Mesodermal cell (in vitro differentiated cells): ENCODE measurements at regions not wholly inside any gene's neighbourhood (a gene's known extent, or its start where the extent isn't known, plus 50 kb on each side); places are given as distances from the start of the nearest gene placed in this dataset.
"Not testable (repeated sequence)": the region's sequence is repeated elsewhere in the genome, so short reads cannot be mapped to it uniquely, and the experiment has no call there.

Experiments used
- H3K27ac ChIP-seq: 2 replicates; pipeline ENCODE4 v1.7.0; 2013; ENCODE audit warnings: mild to moderate bottlenecking, low read depth, low read length, moderate library complexity; ENCODE audit not compliant: severe bottlenecking
- H3K36me3 ChIP-seq: 2 replicates; pipeline ENCODE4 v1.7.1; 2013; ENCODE audit warnings: mild to moderate bottlenecking, low read length, moderate library complexity; ENCODE audit not compliant: control insufficient read depth, insufficient read depth
- H3K4me1 ChIP-seq: one replicate; pipeline ENCODE4 v1.7.1; 2013; ENCODE audit warnings: mild to moderate bottlenecking, low read length; ENCODE audit not compliant: insufficient read depth, control insufficient read depth, poor library complexity, severe bottlenecking
- H3K4me3 ChIP-seq: 2 replicates; pipeline ENCODE4 v1.7.0; 2013; ENCODE audit warnings: low read length, control low read depth, mild to moderate bottlenecking; ENCODE audit not compliant: insufficient read depth, poor library complexity, severe bottlenecking; ENCODE audit errors: extremely low read depth
- H3K9me3 ChIP-seq: 2 replicates; pipeline ENCODE4 v1.7.1; 2013; ENCODE audit warnings: mild to moderate bottlenecking, low read length, moderate library complexity; ENCODE audit not compliant: control insufficient read depth
- WGBS, 2 experiments: methylation state at CpG; one replicate each; pipeline ENCODE4 v1.1.5; 2013; ENCODE audit warnings: missing lambda C conversion rate in 2 of 2; ENCODE audit not compliant: insufficient coverage in 2 of 2; 5-methylcytosine and 5-hydroxymethylcytosine counted together

- WGBS, 2 experiments, result 71% methylated on average over 1 of the region's 3 CpGs; no CpG with 5 or more reads in 1 of the 2 experiments
Measured at GRCh38 chrX:2559124-2559523, 58.3 kb upstream of the DHRSX start.

GRCh38 chrX:2554891-2555290, 54.1 kb upstream of the DHRSX start:
- no CpG with 5 or more reads among the region's 1 CpG for WGBS, 2 experiments

More at GRCh38 chrX:2559124-2559523, 58.3 kb upstream of the DHRSX start:
- H3K36me3 ChIP-seq, result no peaks in the 10 kb centered on the region
- no peaks in the 10 kb centered on the region for H3K9me3 ChIP-seq
- H3K4me1 ChIP-seq, result no peaks in the 10 kb centered on the region
- no peak overlapping the region for H3K27ac ChIP-seq
- H3K4me3 ChIP-seq, result no peak overlapping the region

DNA sequence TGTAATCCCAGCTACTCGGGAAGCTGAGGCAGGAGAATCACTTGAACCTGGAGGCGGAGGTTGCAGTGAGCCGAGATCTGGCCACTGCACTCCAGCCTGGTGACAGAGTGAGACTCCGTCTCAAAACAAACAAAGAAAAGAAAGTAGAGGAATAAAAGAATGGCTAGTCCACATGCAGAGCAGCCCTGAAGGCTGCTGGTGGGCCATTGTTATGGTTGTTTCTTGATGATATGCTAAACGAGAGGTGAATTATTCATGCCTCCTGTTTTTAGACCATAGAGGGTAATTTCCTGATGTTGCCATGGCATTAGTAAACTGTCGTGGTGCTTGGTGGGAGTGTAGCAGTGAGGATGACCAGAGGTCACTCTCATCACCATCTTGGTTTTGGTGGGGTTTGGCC, 53.3 kb upstream of the DHRSX start:
- H3K36me3 ChIP-seq, H3K4me1 ChIP-seq, H3K9me3 ChIP-seq, H3K27ac ChIP-seq, H3K4me3 ChIP-seq: not testable (repeated sequence)
- 68 to 90% methylated on average over 5 of the region's 6 CpGs for WGBS, 2 experiments

More at GRCh38 chrX:2554891-2555290, 54.1 kb upstream of the DHRSX start:
- no peaks in the 10 kb centered on the region for H3K36me3 ChIP-seq
- no peaks in the 10 kb centered on the region for H3K4me1 ChIP-seq
- H3K9me3 ChIP-seq, result no peaks in the 10 kb centered on the region
- H3K4me3 ChIP-seq, result no peak overlapping the region
- H3K27ac ChIP-seq, result no peak overlapping the region

DNA sequence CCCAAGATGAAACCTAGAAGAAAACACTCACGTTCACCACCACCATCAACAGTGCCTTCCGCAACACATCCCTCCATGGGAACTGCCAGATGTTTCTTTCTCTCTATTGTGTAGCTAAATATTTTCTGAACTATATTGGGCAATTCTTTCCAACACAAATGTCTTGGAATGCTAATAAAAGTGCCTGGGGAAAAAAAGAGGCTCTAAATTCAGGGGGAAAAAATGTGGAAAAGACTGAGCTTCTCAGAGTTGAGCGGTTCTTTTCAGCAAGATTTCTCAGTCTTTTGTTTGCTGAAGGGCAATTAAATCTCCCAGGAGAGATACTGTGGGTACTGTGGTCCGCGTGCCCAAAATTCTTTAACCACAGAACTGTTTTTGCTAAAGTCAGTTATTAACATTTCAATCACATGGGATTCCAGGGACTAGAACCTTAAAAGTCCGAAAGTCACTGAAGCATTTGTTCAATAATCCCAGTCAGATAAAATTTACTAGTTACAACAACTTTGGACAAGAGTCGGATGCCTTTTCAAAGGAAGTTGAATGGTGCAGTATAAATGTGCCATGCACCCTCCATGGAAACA, 51.9 kb upstream of the DHRSX start:
- H3K36me3 ChIP-seq, result no peaks in the 10 kb centered on the region
- H3K9me3 ChIP-seq, result no peaks in the 10 kb centered on the region
- 75 to 86% methylated on average over 5 to 6 of the region's 7 CpGs for WGBS, 2 experiments
- H3K27ac ChIP-seq, result no peak overlapping the region
- H3K4me1 ChIP-seq, result no peaks in the 10 kb centered on the region
- H3K4me3 ChIP-seq, result no peak overlapping the region

DNA sequence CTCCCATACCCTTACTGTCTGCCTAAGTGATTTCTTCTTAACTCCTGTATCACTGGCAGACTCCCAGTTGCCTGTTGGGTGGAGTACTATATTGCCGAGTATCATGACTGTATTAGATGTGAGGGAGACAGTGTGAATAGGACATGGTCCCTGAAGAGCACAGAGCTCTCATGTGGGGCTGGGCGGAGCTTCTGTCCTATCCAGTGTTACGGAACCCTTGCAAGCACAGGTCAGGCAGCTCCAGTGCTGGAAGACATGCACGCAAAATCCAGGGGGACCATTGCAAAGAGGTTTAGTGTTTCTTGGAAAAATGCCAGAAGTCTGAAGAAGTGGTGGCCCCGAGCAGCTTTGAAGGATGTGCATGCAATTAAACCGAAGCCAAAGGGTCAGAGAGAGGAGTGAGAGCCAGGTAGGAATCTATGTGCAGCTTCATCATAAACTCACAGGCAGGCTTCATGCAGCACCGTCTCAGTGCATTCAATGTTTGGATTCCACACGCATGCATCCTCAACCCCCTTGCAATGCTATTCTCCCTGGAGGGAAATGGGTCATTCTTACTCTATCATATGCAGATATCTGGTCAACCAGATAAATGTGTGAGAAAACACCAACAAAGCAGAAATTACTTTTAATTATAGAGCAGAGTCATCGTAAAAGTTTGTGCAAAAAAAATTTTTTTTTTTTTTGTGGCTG, 49.7 kb upstream of the DHRSX start:
- Histone ChIP-seq H3K36me3 (no peaks in the 10 kb centered on the region), H3K4me3 (no peak overlapping the region), H3K4me1 (no peaks in the 10 kb centered on the region), H3K27ac (no peak overlapping the region), H3K9me3 (no peaks in the 10 kb centered on the region)
- WGBS, 2 experiments, result 95 to 96% methylated on average over 5 to 7 of the region's 9 CpGs
